Stimulated activated CD8-positive, alpha-beta memory T cell treated with anti-CD3 and anti-CD28 coated beads, Interleukin-7, amount 100 ng/mL, for 4 hours (primary cell): ENCODE measurements at regions not wholly inside any gene's neighbourhood (a gene's known extent, or its start where the extent isn't known, plus 50 kb on each side); places are given as distances from the start of the nearest gene placed in this dataset.
"Not testable (repeated sequence)": the region's sequence is repeated elsewhere in the genome, so short reads cannot be mapped to it uniquely, and the experiment has no call there.

Experiments
- DNase-seq, 2 donors: peaks; one replicate each; pipeline ENCODE4 v3.0.0-alpha.2; 2020; ENCODE audit warnings: low read depth in 2 of 2

DNA sequence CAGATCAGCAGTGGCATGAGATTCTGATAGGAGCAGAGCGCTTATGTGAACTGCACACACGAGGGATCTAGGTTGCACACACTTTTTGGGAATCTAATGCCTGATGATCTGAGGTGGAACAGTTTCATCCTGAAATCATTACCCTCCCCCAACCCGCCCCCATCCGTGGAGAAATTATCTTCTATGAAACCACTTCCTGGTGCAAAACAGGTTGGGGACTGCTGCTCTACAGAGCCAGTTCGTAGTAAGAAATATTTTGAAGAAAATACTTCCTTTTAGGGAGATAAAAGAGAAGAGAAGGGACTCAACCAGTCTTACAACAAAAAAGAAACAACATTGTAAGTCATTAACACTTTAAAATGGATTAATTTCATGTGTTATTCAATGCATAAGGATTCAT lies 1308.2 kb downstream of the GATA3 start:
- no peak for DNase-seq

- DNase-seq = no peak
These were observed 1324.7 kb downstream of the GATA3 start for GRCh38 chr10:9379183-9379582.

DNA sequence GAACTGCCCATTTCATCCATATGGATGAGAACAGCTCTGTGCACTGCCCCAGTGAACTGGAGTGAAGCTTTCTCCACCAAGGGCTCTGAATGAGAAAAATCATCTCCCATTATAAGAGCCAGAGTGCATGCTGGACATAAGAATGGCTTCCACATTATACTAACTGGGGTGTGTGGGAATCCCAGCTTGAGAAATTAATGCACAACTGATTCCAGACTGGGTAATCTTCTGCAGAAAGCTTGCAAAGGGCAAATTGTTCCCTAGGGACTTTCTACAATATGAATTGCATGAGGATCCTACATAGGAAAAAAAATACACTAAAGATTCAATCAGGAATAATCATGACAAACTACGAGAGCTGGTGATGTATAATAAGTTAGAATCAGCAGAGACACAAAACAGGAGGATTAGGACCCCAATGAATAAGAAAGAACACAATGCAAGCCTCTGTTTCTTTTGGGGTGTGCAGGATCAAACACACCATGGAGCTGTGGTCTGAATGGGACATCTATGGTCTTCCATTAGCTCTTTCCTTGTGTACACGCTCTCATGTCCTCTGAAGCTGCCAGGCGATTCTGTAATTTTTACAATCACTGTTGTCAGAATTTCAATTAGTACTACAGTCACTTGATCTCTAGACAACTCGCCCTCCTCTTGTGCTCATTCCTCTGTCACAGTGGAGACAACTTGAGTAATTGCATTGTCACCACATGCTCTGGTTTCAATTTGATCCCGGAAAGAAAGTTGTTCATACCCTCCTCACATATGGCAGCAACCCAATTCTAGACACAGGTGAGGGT lies 1327.4 kb downstream of the GATA3 start:
- DNase-seq = no peak

DNA sequence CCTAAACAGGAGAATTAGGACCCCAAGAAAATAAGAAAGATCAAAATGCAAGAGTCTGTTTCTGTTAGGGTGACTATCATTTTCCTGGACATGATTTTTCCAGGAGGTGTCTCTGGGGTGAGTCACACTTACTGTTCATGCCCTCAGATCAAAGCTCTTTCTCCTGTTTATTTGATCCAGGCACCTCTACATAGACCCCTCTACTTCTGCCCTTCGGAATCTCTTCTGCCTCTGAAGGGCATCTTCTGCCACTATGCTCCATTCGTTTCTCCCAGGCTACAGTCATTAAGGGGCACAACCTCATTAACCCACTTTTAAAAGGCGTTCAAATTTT lies 1328.0 kb downstream of the GATA3 start:
- no peak for DNase-seq

- no peak for DNase-seq
These were observed 1336.0 kb downstream of the GATA3 start for GRCh38 chr10:9390516-9390915.

- DNase-seq = no peak
These were observed 1344.9 kb downstream of the GATA3 start for GRCh38 chr10:9399275-9399983.

DNA sequence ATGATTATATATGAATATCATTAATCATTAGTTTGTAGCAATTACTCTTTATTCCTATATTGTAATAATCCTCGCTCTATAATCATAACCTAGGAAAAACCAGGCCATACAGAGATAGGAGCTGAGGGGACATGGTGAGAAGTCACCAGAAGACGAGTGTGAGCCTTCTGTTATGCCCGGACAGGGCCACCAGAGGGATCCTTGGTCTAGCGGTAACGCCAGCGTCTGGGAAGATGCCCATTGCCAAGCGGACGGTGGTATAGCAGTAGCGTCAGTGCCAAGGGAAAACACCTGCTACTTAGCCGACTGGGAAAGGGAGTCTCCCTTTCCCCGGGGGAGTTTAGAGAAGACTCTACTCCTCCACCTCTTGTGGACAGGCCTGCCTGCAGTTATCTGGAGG lies 1347.6 kb downstream of the GATA3 start:
- not testable (repeated sequence) for DNase-seq

DNA sequence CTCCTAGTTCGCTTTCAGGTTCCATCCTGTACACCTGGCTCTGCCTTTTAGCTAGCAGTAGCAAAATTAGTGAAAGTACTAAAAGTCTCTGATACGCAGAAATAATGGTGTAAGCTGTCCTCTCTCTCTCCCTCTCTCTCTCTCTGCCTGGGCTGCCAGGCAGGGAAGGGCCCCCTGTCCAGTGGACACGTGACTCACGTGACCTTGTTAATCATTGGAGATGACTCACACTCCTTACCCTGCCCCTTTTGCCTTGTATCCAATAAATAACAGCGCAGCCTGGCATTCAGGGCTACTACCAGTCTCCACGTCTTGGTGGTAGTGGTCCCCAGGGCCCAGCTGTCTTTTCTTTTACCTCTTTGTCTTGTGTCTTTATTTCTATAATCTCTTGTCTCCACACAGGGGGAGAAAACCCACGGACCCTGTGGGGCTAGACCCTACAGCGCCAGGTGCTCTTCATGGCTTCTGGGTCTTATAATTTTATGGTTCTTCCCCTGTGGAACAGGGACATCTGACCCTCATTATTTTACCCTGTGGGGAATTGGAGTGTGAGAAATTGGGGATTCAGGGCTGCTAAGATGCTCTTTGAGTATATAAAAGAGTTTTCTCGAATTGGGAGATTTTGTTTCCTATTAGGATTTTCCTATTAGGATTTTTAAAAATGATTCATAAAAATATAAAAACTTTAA lies 1348.2 kb downstream of the GATA3 start:
- DNase-seq = not testable (repeated sequence)

- DNase-seq = not testable (repeated sequence)
These were observed 1352.7 kb downstream of the GATA3 start for GRCh38 chr10:9407201-9407600.

- DNase-seq = no peak
These were observed 1361.8 kb downstream of the GATA3 start for GRCh38 chr10:9416331-9416730.

- DNase-seq = no peak
These were observed 1365.3 kb downstream of the GATA3 start for GRCh38 chr10:9419757-9420156.

GRCh38 chr10:9427209-9427608 lies 1372.7 kb downstream of the GATA3 start:
- no peak for DNase-seq

- DNase-seq = no peak
These were observed 1382.6 kb downstream of the GATA3 start for GRCh38 chr10:9437131-9437530.

- no peak for DNase-seq
These were observed 1389.3 kb downstream of the GATA3 start for GRCh38 chr10:9443758-9444157.

DNA sequence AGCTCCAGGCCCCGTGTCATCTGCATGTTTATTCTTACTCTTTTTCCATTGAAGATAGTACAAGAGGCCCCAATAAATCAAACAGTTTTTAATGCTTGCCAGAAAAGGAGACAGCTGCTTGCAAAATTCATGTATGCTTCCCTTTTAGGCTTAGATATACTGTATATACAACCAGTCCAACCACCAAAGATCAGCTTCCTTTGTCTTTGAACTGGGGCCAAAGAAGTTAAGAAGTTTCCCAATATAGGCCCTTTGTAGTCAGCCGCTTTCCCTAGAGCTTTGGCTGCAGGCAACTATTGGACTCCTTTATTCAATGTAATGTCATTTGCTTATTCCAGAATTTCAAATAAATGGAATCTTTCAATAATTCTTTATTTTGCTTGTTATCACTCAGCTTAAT lies 1395.0 kb downstream of the GATA3 start:
- DNase-seq = no peak

GRCh38 chr10:9450801-9451200 lies 1396.3 kb downstream of the GATA3 start:
- no peak for DNase-seq

DNA sequence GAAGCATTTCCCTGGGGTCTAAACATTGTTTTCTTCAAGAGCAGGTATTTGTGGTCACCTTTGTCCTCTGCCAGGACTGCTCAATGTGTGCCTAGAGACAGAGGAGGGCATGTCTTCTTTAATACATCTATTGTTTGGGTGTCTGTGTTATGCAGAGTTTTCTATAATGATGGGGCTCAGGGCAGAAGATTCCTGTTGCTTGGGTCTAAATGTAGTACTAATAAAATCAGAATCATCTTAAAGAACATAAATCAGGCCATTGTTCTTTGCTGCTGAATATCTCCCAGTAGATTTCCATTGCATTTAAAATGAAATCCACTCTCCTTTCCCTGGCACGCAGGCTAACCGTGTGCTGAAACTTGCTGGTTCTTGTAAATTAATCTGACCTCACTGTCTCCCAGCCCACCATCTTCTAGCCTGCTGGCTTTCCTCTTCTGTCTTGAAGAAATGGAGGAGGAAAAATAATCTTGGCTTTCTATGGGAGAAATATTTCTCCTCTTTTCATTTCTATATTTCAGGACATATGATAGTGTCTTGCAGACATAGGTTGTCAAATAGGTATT lies 1396.8 kb downstream of the GATA3 start:
- DNase-seq = no peak

DNA sequence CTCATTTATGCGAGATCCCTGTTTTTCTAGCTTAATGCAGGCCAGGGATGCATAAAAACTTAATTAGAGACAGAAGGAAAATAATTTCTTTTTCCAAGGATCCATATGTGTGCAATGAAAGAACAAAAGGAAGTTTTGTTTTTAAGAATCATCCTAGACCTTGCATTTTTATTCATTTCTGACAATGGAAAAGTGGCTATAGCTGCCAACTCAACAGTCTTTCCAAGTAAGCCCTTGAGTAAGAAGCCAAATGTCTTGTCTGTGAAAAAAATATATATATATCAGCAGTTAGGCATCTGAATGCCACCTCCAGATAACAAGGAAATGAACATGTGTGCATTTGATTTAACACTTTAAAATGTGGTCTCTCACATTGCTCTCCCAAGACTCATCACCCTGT lies 1397.6 kb downstream of the GATA3 start:
- no peak for DNase-seq

GRCh38 chr10:9453871-9454270 lies 1399.4 kb downstream of the GATA3 start:
- not testable (repeated sequence) for DNase-seq

GRCh38 chr10:9469663-9470205 lies 1415.2 kb downstream of the GATA3 start:
- DNase-seq = no peak

- no peak for DNase-seq
These were observed 1416.1 kb downstream of the GATA3 start for GRCh38 chr10:9470581-9470980.

DNA sequence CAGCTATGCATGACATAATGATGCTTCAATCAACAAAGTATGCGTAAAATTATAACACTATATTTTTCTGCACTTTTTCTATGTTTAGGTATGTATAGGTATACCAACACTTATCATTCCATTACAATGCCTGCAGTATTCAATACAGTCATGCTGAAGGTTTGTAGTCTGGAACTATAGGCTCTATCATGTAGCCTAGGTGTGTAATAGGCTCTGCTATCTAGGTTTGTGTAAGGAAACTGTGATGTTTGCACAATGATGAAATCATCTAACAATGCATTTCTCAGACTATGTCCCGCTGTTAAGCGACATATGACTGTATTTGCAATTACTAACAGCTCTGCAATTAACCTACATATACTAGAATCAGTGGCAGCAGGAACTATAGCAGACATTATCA lies 1447.5 kb downstream of the GATA3 start:
- no peak for DNase-seq
